ENCODE measurements at regions not wholly inside any gene's neighbourhood (a gene's known extent, or its start where the extent isn't known, plus 50 kb on each side); places are given as distances from the start of the nearest gene placed in this dataset.
"Not testable (repeated sequence)": the region's sequence is repeated elsewhere in the genome, so short reads cannot be mapped to it uniquely, and the experiment has no call there.

DNA sequence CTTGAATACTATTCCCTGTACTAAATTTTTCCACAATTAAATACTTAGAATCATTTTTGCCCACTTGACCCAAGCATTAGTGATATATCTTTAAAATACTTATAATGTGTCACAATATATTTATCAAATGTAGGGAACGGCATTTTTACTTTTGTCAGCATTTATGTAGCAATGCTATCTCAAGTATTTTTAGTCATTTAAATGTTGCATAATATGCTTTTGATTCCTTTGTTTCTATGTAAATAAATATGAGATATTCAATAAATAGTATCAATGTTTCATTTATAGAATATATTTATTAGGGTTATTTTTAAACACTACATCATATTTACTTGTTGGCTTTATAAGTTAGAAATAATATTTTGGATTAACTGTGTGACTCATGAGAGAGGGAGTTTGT is 199.7 kb upstream of the WSB1 start:
- not testable (repeated sequence) for DNase-seq (ENCODE audit: low read depth)

DNA sequence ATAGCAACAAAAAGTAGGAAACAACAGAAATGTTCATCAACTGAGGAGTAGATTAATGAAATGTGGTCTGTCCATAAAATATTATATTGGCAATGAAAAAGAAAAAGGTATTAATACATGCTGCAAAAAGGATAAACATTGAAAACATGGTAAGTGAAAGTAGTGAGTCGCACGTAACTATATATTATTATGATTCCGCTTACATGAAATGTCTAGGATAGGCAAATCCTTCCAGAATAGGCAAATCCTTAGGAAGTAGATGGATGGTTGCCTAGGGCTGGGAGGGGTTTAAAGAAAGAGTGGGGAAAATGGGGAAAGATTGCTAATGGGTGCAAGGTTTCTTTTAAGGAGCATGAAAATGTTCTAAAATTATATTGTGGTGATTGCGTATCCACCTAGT is 198.1 kb upstream of the WSB1 start:
- DNase-seq (ENCODE audit: low read depth): not testable (repeated sequence)

DNA sequence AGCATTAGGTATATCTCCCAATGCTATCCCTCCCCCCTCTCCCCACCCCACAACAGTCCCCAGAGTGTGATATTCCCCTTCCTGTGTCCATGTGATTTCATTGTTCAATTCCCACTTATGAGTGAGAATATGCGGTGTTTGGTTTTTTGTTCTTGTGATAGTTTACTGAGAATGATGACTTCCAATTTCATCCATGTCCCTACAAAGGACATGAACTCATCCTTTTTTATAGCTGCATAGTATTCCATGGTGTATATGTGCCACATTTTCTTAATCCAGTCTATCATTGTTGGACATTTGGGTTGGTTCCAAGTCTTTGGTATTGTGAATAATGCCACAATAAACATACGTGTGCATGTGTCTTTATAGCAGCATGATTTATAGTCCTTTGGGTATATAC is 194.6 kb upstream of the WSB1 start:
- DNase-seq (ENCODE audit: low read depth): not testable (repeated sequence)

DNA sequence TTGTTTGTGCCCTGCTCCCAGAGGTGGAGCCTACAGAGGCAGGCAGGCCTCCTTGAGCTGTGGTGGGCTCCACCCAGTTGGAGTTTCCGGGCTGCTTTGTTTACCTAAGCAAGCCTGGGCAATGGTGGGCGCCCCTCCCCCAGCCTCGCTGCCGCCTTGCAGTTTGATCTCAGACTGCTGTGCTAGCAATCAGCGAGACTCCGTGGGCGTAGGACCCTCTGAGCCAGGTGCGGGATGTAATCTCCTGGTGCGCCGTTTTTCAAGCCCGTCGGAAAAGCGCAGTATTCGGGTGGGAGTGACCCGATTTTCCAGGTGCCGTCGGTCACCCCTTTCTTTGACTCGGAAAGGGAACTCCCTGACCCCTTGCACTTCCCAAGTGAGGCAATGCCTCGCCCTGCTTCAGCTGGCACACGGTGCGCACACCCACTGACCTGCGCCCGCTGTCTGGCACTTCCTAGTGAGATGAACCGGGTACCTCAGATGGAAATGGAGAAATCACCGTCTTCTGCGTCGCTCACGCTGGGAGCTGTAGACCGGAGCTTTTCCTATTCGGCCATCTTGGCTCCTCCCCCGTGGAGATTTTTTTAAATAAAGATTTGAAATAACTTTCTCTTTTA is 189.2 kb upstream of the WSB1 start:
- DNase-seq (ENCODE audit: low read depth): not testable (repeated sequence)

DNA sequence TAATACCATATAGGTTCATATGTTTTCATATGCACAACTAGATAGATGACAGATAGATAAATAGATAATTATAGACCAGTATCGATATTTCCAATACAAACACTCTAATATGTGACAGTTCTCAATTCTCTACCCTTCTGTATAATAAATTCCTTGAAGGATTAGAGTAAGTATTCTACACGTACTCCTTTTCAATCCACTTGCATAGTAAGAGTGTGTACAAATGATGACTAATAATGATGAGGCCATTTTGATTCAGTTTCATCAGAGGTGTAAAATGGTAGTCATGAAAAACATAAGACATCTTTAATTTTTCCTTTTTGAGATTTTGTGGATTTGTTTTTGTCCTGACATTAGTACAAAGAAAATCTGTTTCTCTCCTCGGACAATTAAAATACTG is 188.3 kb upstream of the WSB1 start:
- DNase-seq (ENCODE audit: low read depth): no peak

DNA sequence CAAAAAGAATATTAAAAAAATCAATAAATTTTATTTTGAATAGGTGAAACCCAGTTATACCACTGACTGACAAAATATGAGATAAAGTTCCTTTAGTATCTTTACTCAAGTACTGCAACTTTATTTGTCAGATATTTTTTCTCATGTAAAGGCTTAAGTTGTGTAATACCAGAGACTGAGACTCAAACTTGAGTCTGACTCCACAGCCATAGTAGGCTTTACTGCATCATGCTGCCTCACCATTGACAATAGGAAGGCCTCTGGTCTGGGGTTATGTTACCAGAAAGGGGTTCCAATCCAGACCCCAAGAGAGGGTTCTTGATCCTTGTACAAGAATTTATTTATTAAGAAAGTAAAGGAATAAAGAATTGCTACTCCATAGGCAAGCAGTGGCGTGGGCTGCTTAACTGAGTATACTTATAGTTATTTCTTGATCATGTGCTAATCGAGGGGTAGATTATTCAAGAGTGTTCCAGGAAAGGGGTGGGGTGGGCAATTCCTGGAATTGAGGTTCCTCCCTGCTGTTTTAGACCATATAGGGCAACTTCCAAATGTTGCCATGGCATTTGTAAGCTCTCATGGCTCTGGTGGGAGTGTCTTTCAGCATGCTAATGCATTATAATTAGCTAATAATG is 187.4 kb upstream of the WSB1 start:
- DNase-seq (ENCODE audit: low read depth): no peak

DNA sequence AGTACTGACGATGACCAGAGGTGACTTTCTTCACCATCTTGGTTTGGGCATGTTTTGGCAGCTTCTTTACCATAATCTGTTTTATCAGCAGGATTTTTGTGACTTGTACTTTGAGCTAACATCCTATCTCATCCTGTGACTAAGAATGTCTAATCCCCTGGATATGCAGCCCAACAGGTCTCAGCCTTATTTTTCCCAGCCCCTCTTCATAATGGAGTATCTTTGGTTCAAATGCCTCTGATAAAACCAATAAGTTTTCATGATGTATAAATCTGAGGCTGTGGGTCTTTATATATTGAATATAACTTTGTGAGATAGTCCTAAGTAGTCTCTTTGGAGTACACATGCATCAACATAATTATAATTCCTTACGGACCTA is 186.9 kb upstream of the WSB1 start:
- DNase-seq (ENCODE audit: low read depth): no peak

DNA sequence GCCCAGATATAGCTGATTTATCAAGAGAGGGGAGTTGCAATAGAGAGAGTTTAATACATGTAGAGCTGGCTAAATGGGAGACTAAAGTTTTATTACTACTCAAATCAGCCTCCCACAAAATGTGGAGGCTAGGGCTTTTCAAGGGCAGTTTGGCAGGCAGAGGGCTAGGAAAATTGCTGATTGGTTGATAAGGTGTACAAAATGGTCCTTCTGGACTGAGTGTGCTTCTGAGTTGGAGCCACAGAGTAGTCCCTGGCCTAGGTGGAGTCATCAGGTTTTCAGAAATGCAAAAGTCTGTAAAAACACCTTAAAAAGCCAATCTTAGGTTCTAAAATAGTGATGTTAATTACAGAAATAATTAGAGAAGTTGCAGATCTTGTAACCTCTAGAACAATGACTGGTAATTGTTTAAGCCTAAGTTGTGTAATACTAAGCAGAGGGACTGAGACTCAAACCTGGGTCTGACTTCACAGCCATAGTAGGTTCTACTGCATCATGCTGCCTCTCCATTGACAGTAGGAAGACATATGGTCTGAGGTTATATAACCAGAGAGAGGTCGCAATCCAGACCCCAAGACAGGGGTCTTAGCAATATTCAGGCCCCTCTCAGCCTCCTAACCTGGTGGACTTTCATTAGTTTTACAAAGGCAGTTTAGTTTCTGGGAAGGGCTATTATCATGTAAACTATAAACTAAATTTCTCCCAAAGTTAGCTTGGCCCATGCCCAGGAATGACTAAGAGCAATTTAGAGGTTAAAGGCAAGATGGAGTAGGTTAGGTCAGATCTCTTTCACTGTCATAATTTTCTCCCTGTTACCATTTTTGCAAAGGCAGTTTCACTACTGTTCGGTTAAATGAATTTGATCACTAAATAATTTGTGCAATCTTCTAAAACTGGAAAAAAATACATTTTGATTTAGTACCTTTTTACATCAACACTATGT is 186.3 kb upstream of the WSB1 start:
- not testable (repeated sequence) for DNase-seq (ENCODE audit: low read depth)

DNA sequence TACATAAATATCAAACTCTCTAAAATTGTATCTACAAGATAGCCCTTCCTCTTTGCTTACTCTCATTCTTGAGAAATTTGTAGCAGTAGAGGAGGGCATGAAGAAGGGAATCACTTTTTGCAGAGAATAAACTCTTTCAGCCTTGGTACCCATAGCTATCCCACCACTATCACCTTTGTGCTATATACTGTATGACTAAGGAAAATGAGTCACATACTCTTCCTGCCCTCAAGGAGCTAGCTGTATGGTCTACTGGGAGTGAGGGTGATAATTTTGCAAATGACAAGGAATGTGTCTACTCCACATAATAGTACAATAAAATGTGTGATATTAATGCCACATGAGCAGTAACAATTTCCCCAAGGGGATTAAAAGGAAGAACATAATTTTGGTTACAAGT is 184.6 kb upstream of the WSB1 start:
- no peak for DNase-seq (ENCODE audit: low read depth)

DNA sequence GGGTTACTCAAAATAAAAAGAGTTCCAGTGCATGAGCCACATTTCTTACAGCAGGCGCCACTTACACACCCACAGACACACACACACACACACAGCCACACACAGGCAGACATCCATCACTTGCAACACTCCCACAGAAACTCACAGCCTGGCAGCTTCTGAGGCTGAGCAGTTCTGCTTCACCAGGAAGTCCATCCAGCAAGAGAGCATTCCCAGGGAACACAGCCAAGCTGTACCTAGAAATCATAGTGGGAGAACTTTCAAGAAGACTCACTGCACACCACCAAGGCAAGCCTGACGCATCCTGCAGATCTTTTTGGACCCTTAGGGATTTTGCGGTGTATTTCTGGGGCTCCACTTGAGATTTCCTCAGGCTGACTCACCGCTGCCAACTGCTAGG is 140.9 kb upstream of the WSB1 start:
- DNase-seq (ENCODE audit: low read depth): no peak

DNA sequence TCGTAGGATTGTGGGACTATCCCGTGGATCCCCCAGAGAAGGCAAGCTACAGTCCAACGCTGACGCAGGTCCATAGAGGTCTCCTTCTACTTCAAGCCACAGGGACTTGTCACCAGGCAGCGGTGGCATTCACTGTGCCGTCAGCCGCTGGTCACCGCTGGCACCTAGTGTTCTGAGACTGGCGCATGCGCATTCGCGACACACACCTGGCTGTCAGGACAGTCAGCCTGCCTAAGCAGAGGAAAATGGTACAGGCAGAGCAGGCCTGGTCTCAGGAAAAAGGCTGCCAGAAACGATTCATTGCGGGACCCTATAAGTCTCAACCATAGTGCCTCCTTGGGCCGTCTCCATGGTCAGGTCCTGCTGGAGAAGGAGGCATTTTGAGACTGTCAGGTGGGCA is 138.0 kb upstream of the WSB1 start:
- no peak for DNase-seq (ENCODE audit: low read depth)

DNA sequence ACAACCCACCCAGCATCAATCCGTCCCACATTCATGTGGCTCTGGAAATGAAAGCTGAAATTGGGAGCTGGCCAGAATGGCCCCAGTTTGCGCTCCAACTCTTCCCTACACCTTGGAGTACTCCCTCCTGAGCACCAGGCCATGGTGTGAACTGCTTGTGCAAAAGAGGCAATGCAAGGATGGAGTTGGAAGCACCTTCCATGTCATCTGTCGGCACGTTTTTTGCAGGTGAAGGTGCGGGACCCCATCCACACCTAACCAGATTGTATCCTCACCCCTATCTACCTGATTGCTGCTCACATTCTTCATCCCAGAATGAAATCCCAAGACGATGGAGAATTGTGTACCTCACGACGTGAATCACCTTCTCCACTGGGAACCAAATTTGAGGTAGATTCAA is 136.6 kb upstream of the WSB1 start:
- no peak for DNase-seq (ENCODE audit: low read depth)

DNA sequence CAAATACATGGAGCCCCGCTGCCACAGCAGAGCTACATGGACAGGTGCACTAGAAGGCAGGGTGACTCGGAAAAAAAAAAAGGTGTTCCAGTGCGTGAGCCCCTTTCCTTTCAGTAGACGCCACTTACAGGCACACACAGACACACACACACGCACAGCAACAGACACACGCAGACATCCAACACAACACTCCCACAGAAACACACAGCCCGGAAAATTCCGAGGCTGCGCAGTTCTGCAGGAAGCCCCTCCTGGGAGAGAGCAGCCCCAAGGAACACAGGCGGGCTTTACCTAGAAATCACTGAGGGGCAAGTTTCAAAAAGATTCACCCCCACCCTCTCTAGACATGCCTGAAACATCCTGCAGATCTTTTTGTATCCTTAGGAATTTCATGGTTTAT is 136.0 kb upstream of the WSB1 start:
- DNase-seq (ENCODE audit: low read depth): no peak

DNA sequence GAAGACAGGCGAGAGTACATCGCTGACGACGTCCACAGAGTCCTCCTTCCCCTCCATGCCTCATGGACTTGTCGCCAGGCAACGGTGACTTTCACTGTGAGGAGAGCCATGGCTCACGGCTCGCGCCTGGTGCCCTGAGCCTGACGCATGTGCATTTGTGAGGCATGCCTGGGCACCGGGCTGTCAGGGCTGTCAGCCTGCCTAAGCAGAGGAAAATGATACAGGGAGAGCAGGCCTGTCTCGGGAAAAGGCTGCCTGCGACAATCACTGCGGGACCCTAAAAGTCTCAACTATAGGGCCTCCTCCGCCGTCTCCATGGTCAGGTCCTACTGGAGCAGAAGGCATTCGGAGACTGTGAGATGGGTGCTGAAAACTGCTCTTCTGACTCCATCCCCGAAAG is 135.5 kb upstream of the WSB1 start:
- no peak for DNase-seq (ENCODE audit: low read depth)

DNA sequence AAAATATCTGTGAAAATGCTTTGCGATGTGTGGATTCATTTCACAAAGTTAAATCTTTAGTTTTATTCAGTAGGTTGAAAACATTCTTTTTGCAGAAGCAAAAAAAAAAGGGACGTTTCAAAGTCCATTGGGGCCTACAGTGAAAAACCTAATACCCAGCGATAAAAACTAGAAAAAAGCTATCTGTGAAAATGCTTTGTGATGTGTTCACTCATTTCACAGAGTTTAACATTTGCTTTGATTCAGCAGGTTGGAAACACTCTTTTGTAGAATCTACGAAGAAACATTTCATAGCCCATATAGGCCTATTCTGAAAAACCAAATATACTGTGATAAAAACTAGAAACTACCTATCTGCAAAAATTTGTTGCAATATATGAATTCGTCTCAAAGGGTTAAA is 113.6 kb upstream of the WSB1 start:
- DNase-seq (ENCODE audit: low read depth): no peak

DNA sequence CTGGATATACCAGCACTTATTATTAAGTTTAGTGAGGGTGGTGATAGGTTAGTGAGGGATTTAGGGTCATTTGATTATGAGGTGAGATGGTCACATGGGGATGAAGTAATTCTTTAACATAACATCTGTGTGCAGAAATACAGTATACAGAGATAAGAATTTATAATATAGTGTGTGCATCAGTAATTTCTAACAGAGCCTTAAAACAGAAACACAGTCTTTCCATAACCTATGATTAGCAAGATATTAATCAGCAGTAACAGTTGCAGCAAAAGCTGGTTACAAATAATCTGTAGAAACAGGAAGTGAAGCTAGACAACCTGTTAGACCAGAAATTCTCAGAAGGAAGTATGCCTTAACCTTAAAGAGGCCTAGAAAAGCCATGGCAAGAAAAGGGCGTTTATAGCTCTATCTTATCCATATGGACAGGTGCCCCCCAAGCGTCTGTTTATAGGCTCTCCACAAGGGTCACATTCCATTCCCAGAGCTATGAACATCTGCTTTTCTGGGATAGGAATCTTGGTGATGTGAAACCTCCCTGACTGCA is 112.5 kb upstream of the WSB1 start:
- not testable (repeated sequence) for DNase-seq (ENCODE audit: low read depth)

DNA sequence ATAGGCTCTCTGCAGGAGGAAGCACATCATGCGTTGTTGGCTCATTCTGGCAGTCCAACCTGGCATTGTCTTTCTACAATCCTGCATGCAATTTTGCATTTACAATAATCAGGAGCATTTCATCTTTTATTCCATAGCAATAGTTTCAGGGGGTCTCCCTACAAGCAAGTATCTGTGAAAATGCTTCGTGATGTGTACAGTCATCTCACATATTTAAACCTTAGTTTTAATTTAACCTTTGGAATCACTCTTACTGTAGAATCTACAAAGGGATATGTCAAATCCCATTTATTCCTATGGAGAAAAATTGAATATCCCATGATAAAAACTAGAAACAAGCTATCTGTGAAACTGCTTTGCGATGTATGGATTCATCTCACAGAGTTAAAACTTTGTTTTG is 112.0 kb upstream of the WSB1 start:
- no peak for DNase-seq (ENCODE audit: low read depth)

DNA sequence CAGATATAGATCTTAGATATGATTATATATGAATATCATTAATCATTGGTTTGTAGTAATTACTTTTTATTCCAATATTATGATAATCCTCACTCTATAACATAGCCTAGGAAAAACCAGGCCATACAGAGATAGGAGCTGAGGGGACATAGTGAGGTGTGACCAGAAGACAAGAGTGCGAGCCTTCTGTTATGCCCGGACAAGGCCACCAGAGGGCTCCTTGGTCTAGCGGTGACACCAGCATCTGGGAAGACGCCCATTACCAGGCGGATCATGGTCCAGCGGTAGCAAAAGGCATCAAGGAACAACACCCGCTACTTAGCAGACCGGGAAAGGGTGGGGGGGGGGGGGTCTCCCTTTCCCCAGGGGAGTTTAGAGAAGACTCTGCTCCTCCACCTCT is 96.4 kb upstream of the WSB1 start:
- DNase-seq (ENCODE audit: low read depth): peak; percentile 53

DNA sequence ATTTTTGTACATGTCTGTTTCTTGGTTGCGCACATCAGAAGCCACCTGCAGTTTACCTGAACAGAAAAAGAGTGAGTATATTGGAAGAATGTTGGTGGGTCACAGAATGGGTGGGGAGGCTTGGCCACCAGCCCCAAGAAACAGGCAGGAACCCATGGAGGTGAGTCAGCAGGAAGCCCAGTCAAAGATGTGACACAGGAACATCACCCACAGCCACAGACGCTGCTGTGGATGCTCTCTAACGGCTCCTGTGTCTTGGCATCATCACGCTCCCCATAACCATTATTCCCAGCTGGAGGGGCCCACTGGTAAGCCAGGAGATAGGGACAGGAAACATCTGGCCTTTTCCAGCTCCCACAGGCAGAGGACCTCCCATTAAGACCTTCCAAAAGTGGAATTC is 94.0 kb upstream of the WSB1 start:
- DNase-seq (ENCODE audit: low read depth): peak; percentile 42

DNA sequence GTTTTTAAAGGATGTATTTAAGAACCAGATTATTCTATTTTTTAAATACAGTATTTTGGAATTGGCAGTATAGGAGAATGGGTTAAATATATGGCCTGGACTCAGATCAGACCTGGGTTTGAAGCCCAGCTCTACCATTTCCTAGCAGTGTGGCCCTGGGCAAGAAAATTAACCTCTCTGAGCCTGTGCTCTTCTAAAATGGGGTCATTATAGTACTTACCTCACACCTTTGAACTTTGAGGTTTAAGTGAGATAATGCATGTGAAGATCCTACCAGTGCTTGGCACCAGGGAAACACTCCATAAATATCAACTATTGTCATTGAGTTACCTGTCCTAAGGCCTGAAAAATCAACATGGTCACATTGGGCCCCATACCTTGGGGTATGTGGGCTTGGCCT is 93.4 kb upstream of the WSB1 start:
- DNase-seq (ENCODE audit: low read depth): no peak

DNA sequence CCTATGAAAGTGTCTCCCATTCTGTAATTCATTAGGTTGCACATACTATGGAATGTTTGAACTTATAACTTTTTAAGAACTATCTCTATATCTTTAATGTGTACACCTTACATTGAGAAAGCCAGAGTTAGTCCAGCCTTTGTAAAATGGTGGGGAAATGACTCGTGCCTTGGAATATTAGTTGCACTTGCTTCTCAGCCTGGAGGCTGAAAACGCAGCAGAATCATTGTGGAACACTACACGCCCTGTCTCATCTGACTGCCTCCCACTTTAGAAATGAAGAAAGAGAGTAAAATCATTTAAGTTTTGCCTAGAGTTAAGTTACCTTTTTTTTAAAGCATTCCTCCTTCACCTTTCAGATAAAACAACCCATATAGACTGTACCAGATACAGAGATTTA is 90.7 kb upstream of the WSB1 start:
- DNase-seq (ENCODE audit: low read depth): no peak

DNA sequence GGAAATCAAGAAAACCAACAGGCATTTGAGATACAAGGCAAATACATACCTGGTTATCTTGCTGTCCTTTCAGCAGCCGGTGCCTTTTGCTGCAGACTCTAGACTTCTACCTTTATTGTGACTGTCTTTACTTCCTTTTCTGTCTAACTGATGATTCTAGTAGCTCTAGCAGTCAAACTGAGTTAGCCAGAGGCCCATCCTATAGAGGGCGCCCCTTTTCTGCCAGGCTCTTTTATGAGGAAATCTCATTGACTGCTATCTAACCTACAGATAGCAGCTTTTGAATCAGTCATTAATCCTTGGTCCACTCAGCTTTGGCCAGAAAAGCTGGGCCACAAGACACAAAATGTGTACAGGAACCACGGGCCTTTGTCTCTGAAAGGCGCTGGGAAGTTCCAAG is 87.5 kb upstream of the WSB1 start:
- DNase-seq (ENCODE audit: low read depth): peak; percentile 25

DNA sequence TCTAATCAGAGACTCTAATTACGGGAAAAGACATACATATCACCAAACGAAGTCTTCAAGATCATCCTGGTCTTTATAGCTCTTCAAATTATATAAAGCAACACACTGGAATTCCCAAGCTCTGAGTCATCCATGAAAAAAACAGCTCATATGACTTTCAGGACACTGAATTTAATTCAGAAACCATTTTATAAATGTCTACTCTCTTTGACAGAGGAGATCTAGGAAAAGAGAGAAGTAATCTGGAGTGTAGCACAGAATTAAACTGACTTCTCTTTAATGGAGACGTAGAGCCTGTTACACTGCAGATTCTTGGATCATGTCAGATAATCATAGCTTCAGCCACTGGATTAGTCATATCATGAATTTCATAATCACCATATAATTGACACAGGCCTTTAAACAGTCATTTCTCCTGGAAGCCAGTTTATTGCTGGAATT is 86.8 kb upstream of the WSB1 start:
- peak; percentile 81 for DNase-seq (ENCODE audit: low read depth)
